SK-MEL-5 (cell line): ENCODE measurements at regions not wholly inside any gene's neighbourhood (a gene's known extent, or its start where the extent isn't known, plus 50 kb on each side); places are given as distances from the start of the nearest gene placed in this dataset.
"Not testable (repeated sequence)": the region's sequence is repeated elsewhere in the genome, so short reads cannot be mapped to it uniquely, and the experiment has no call there.

Experiments used
- DNase-seq: peaks from one replicate; pipeline ENCODE4 v3.0.0-alpha.2; 2016; ENCODE audit warnings: low read depth, low spot score
- in situ Hi-C: cut with HindIII; loops from 2 replicates; pipeline ENCODE4 v1.10.0; 2016; ENCODE audit warnings: low sequenced_read_pairs, high pct_unique_total_duplicates, low pct_unique_long_range_greater_than_20kb

- no peak for DNase-seq
- in situ Hi-C loops = no loop called here
These were observed 86.3 kb downstream of the GYPE start for GRCh38 chr4:143819029-143819428.

GRCh38 chr4:143817866-143818265 is 87.5 kb downstream of the GYPE start:
- DNase-seq, in situ Hi-C loops: not testable (repeated sequence)

- DNase-seq, in situ Hi-C loops: not testable (repeated sequence)
These were observed 90.0 kb downstream of the GYPE start for GRCh38 chr4:143815375-143815774.

- in situ Hi-C loops, DNase-seq: not testable (repeated sequence)
These were observed 91.8 kb downstream of the GYPE start for GRCh38 chr4:143813431-143814154.

GRCh38 chr4:143791693-143792092 is 91.2 kb upstream of the FREM3 start:
- in situ Hi-C loops, DNase-seq: not testable (repeated sequence)

GRCh38 chr4:143790425-143790824 is 90.0 kb upstream of the FREM3 start:
- in situ Hi-C loops, DNase-seq: not testable (repeated sequence)

GRCh38 chr4:143789618-143790017 is 89.1 kb upstream of the FREM3 start:
- in situ Hi-C loops, DNase-seq: not testable (repeated sequence)

- no peak for DNase-seq
- in situ Hi-C loops = no loop called here
These were observed 84.1 kb upstream of the FREM3 start for GRCh38 chr4:143784567-143784966.

GRCh38 chr4:143782521-143782920 is 82.0 kb upstream of the FREM3 start:
- no peak for DNase-seq
- in situ Hi-C loops = no loop called here

- DNase-seq = peak; percentile 79
- in situ Hi-C loops = no loop called here
These were observed 73.8 kb upstream of the FREM3 start for GRCh38 chr4:143773998-143774895.

- DNase-seq = no peak
- in situ Hi-C loops = no loop called here
These were observed 70.8 kb upstream of the FREM3 start for GRCh38 chr4:143771269-143771668.

- DNase-seq = peak; percentile 90
- in situ Hi-C loops = no loop called here
These were observed 67.6 kb upstream of the FREM3 start for GRCh38 chr4:143768007-143768591.

- in situ Hi-C loops = no loop called here
- no peak for DNase-seq
These were observed 63.1 kb upstream of the FREM3 start for GRCh38 chr4:143763587-143763986.

- in situ Hi-C loops = no loop called here
- DNase-seq = no peak
These were observed 62.0 kb upstream of the FREM3 start for GRCh38 chr4:143762511-143762910.
